ENCODE measurements at regions not wholly inside any gene's neighbourhood (a gene's known extent, or its start where the extent isn't known, plus 50 kb on each side); places are given as distances from the start of the nearest gene placed in this dataset.
"Not testable (repeated sequence)": the region's sequence is repeated elsewhere in the genome, so short reads cannot be mapped to it uniquely, and the experiment has no call there.

- DNase-seq = no peak
Measured at GRCh38 chr20:50345712-50346373, 155.2 kb downstream of the CEBPB start.

- DNase-seq = peak; percentile 84
Measured at GRCh38 chr20:50346374-50347283, 156.0 kb downstream of the CEBPB start.

- DNase-seq = no peak
Measured at GRCh38 chr20:50347284-50348063, 156.8 kb downstream of the CEBPB start.

GRCh38 chr20:50348096-50348495 lies 157.5 kb downstream of the CEBPB start:
- no peak for DNase-seq

- DNase-seq = no peak
Measured at GRCh38 chr20:50350510-50351249, 159.5 kb upstream of the PTPN1 start.

GRCh38 chr20:50351541-50351940 lies 158.6 kb upstream of the PTPN1 start:
- no peak for DNase-seq

GRCh38 chr20:50353289-50353961 lies 156.8 kb upstream of the PTPN1 start:
- no peak for DNase-seq

- DNase-seq = no peak
Measured at GRCh38 chr20:50354721-50355589, 155.2 kb upstream of the PTPN1 start.

GRCh38 chr20:50355590-50356524 lies 154.3 kb upstream of the PTPN1 start:
- no peak for DNase-seq

GRCh38 chr20:50356525-50356885 lies 153.7 kb upstream of the PTPN1 start:
- no peak for DNase-seq

GRCh38 chr20:50356962-50357782 lies 153.0 kb upstream of the PTPN1 start:
- no peak for DNase-seq

- DNase-seq = no peak
Measured at GRCh38 chr20:50357783-50358161, 152.4 kb upstream of the PTPN1 start.

- no peak for DNase-seq
Measured at GRCh38 chr20:50358166-50358565, 152.0 kb upstream of the PTPN1 start.

GRCh38 chr20:50358971-50359370 lies 151.2 kb upstream of the PTPN1 start:
- no peak for DNase-seq

GRCh38 chr20:50359607-50360217 lies 150.5 kb upstream of the PTPN1 start:
- no peak for DNase-seq

- DNase-seq = no peak
Measured at GRCh38 chr20:50360218-50360672, 149.9 kb upstream of the PTPN1 start.

- DNase-seq = no peak
Measured at GRCh38 chr20:50360921-50361320, 149.3 kb upstream of the PTPN1 start.

- DNase-seq = not testable (repeated sequence)
Measured at GRCh38 chr20:50362177-50362576, 148.0 kb upstream of the PTPN1 start.

All from right hindlimb (tissue), 1 donor.